ENCODE measurements at regions not wholly inside any gene's neighbourhood (a gene's known extent, or its start where the extent isn't known, plus 50 kb on each side); places are given as distances from the start of the nearest gene placed in this dataset.

DNA sequence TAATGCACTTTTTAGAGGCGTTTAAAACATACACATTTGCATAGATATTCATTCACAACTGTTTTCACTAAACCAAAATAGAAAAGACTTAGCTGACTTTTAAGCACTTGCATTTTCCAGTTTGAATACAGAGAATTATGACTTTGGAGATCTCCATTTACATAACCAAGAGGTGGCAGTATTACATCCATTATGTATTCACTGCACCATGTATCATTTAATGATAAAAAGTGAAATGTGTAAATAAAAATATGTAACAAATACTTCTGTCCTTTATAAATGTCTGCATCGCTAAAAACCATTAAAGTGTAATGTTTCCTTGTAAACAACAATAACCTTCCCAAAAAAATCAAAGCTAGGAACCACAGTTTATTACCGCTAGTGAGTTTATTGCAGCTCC lies 413.2 kb downstream of the FGF13 start:
- TF ChIP-seq, protein P1, sequence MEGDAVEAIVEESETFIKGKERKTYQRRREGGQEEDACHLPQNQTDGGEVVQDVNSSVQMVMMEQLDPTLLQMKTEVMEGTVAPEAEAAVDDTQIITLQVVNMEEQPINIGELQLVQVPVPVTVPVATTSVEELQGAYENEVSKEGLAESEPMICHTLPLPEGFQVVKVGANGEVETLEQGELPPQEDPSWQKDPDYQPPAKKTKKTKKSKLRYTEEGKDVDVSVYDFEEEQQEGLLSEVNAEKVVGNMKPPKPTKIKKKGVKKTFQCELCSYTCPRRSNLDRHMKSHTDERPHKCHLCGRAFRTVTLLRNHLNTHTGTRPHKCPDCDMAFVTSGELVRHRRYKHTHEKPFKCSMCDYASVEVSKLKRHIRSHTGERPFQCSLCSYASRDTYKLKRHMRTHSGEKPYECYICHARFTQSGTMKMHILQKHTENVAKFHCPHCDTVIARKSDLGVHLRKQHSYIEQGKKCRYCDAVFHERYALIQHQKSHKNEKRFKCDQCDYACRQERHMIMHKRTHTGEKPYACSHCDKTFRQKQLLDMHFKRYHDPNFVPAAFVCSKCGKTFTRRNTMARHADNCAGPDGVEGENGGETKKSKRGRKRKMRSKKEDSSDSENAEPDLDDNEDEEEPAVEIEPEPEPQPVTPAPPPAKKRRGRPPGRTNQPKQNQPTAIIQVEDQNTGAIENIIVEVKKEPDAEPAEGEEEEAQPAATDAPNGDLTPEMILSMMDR (IDR thresholded peaks at IDR 0.05) = no peak
- TF ChIP-seq POLR2A (IDR thresholded peaks at IDR 0.05) = no peak

Measured in lower leg skin (tissue), 3 donors.